HCT116 (cell line): ENCODE measurements at regions not wholly inside any gene's neighbourhood (a gene's known extent, or its start where the extent isn't known, plus 50 kb on each side); places are given as distances from the start of the nearest gene placed in this dataset.

Experiments
- ATAC-seq: fragments of 200-7000 bp; cut with Tn5 transposase; 2 replicates; pipeline ENCODE4 v1.9.1; 2020; ENCODE audit warnings: mild to moderate bottlenecking, moderate library complexity
- BruUV-seq: library from RNA; stranded (reverse); fragments of 400-500 nt; replicated peaks from 2 replicates; lab custom pipeline; 2021; lab: Mats Ljungman, UMichigan
- CTCF ChIA-PET: fragments of 300-600 bp; sonication (Branson Sonifier 250); formaldehyde crosslinking; loops from one replicate; lab custom pipeline; 2021; ENCODE audit warnings: antibody characterized with exemption; lab: Charles Lee
- POLR2A ChIA-PET: fragments of 300-600, 350-600 bp; sonication (Branson Sonifier 250); formaldehyde crosslinking; loops from one replicate; lab custom pipeline; 2021; ENCODE audit warnings: antibody characterized with exemption; lab: Charles Lee
- RAD21 ChIA-PET, 2 experiments: fragments of 300-600 bp; sonication (Branson Sonifier 250); formaldehyde crosslinking; loops; one replicate each; lab custom pipeline; 2023; ENCODE audit warnings: low total read pairs in 2 of 2; ENCODE audit not compliant: uncharacterized antibody in 2 of 2, unreplicated experiment in 2 of 2, low non-redundant PET in 1 of 2; lab: Charles Lee
- DNase-seq: peaks from one replicate; pipeline ENCODE4 v3.0.0-alpha.2; 2010; ENCODE audit warnings: low read depth, low spot score
- H2AFZ ChIP-seq: fragments of 200-600 bp; shearing (Covaris generic), sonication (generic); 2 replicates; pipeline ENCODE4 v1.6.1; 2017; ENCODE audit warnings: low read depth, mixed run types, mixed read lengths, antibody characterized with exemption, low read length; ENCODE audit not compliant: poor library complexity, severe bottlenecking
- H3K27ac ChIP-seq: 2 replicates; pipeline ENCODE4 v1.5.1; 2012; ENCODE audit warnings: low read depth, low read length
- H3K27me3 ChIP-seq: fragments of 200-600 bp; sonication (generic); 2 replicates; pipeline ENCODE4 v1.6.1; 2016; ENCODE audit warnings: mixed run types, low read length, mixed read lengths; ENCODE audit not compliant: insufficient read depth
- H3K36me3 ChIP-seq, 2 experiments: fragments of 200-500 bp in 1 of 2; fragments of 200-600 bp in 1 of 2; sonication (Bioruptor generic) in 1 of 2; sonication (generic) in 1 of 2; 2 replicates each; pipeline versions ENCODE4 v1.5.1 to v1.6.1; 2014 to 2016; ENCODE audit warnings: low read length in 2 of 2, inconsistent platforms in 1 of 2, mixed read lengths in 1 of 2, mixed run types in 1 of 2; ENCODE audit not compliant: insufficient read depth in 2 of 2, control insufficient read depth in 1 of 2
- H3K4me1 ChIP-seq, 2 experiments: fragments of 200-600 bp in 1 of 2; sonication (generic) in 1 of 2; 2 replicates each; pipeline versions ENCODE4 v1.5.1 to v1.6.1; 2012 to 2017; ENCODE audit warnings: low read length in 2 of 2, inconsistent platforms in 1 of 2, mild to moderate bottlenecking in 1 of 2, mixed read lengths in 1 of 2, mixed run types in 1 of 2, moderate library complexity in 1 of 2; ENCODE audit not compliant: insufficient read depth in 2 of 2, control insufficient read depth in 1 of 2
- H3K4me2 ChIP-seq: fragments of 200-600 bp; sonication (generic); 2 replicates; pipeline ENCODE4 v1.6.1; 2017; ENCODE audit warnings: mixed run types, low read length, mixed read lengths
- H3K4me3 ChIP-seq, 2 experiments: fragments of 200-600 bp in 1 of 2; sonication (generic) in 1 of 2; replicated peaks in 1 of 2; 2 replicates each; pipeline ENCODE4 v1.5.1; 2011 to 2016; ENCODE audit warnings: low read length in 2 of 2, control low read depth in 1 of 2, low read depth in 1 of 2, mild to moderate bottlenecking in 1 of 2, mixed read lengths in 1 of 2, mixed run types in 1 of 2
- H3K79me2 ChIP-seq: fragments of 200-600 bp; sonication (generic); 2 replicates; pipeline ENCODE4 v1.6.1; 2017; ENCODE audit warnings: mild to moderate bottlenecking, mixed run types, low read length, moderate library complexity, mixed read lengths; ENCODE audit not compliant: insufficient read depth
- H3K9ac ChIP-seq: fragments of 200-600 bp; sonication (generic); 2 replicates; pipeline ENCODE4 v1.6.1; 2016; ENCODE audit warnings: low read length, mixed read lengths
- H3K9me2 ChIP-seq: fragments of 200-600 bp; sonication (generic), shearing (Covaris generic); 2 replicates; pipeline ENCODE4 v1.6.1; 2017; ENCODE audit warnings: mixed run types, mild to moderate bottlenecking, moderate library complexity; ENCODE audit not compliant: insufficient read depth
- H3K9me3 ChIP-seq, 2 experiments: fragments of 200-500 bp in 1 of 2; fragments of 200-600 bp in 1 of 2; sonication (Bioruptor generic) in 1 of 2; sonication (generic) in 1 of 2; 2 replicates each; pipeline ENCODE4 v1.6.1; 2014 to 2017; ENCODE audit warnings: low read length in 2 of 2, mixed read lengths in 2 of 2, inconsistent platforms in 1 of 2, low read depth in 1 of 2, mild to moderate bottlenecking in 1 of 2, mixed run types in 1 of 2, moderate library complexity in 1 of 2; ENCODE audit not compliant: control insufficient read depth in 1 of 2, insufficient read depth in 1 of 2
- H4K20me1 ChIP-seq: fragments of 200-600 bp; sonication (generic), shearing (Covaris generic); 2 replicates; pipeline ENCODE4 v1.6.1; 2017; ENCODE audit warnings: mixed run types, mild to moderate bottlenecking, moderate library complexity; ENCODE audit not compliant: insufficient read depth
- CBX3 ChIP-seq: IDR thresholded peaks from 2 replicates; pipeline ENCODE4 v1.6.1; 2012; ENCODE audit warnings: low read depth
- EGR1 ChIP-seq: IDR thresholded peaks from 2 replicates; pipeline ENCODE4 v1.6.1; 2012; ENCODE audit warnings: low read depth
- ELF1 ChIP-seq: IDR thresholded peaks from 2 replicates; pipeline ENCODE4 v1.6.1; 2012; ENCODE audit warnings: low read depth, borderline replicate concordance
- EZH2phosphoT487 ChIP-seq: fragments of 200-600 bp; IDR thresholded peaks from 2 replicates; pipeline ENCODE4 v1.6.1; 2018; ENCODE audit warnings: antibody characterized with exemption, borderline replicate concordance
- POLR2AphosphoS5 ChIP-seq: IDR thresholded peaks from 2 replicates; pipeline ENCODE4 v1.6.1; 2011; ENCODE audit warnings: mild to moderate bottlenecking, low read depth, low read length, moderate library complexity
- RAD21 ChIP-seq: IDR thresholded peaks from 2 replicates; pipeline ENCODE4 v1.6.1; 2012; ENCODE audit warnings: low read depth, mild to moderate bottlenecking
- ZNF274 ChIP-seq: fragments of 200-500 bp; sonication (Bioruptor generic); IDR thresholded peaks from 2 replicates; pipeline ENCODE4 v1.6.1; 2014; ENCODE audit warnings: mild to moderate bottlenecking, low read depth, low read length, inconsistent platforms
- intact Hi-C: fragments of 100-400 bp; cut with micrococcal nuclease; formaldehyde crosslinking; loops from 2 replicates; pipeline ENCODE4 v1.10.0; 2022

DNA sequence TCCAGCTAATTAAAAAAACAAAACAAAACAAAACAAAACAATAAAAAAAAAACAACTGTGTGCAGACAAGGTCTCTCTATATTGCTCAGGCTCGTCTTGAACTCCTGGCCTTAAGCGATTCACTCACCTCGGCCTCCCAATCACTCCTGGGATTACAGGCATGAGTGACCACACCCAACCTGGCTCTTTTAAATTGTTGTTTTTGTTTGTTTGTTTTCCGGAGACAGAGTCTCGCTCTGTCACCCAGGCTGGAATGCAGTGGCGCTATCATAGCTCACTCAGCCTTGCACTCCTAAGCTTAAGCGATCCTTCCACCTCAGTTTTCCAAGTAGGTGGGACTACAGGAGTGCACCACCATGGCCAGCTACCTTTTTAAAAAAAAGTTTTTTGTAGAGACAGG lies 201.6 kb downstream of the EN1 start:
- POLR2A ChIA-PET = no interaction called here
- no peaks in the 10 kb centered on the region for H3K4me1 ChIP-seq

DNA sequence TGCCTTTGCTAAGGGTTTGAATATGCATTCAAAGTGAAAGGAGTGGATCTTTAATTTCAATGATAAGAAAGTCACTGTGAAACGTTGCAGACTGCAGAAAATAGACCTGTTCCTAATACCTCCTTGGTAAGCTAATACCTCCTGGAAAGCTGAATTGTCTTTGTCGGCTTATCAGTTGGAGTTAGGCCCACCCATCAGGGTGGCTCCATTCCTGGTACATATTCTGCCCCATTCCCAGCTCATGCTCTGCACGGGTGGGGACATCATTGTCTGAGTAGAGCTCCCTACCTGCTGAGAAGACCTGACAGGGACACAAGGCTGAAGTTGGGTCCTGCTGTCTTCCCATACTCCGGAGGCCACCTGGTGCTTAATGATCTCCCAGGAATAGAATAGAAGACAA lies 203.3 kb downstream of the EN1 start:
- no TSS peak for BruUV-seq
- Histone ChIP-seq H3K36me3 (no peaks in the 10 kb centered on the region), H3K27me3 (no peaks in the 10 kb centered on the region), H3K27ac (no peak overlapping the region), H3K9me2 (no peaks in the 10 kb centered on the region), H3K9ac (no peak overlapping the region), H3K9me3 (no peaks in the 10 kb centered on the region), H3K4me1 (no peaks in the 10 kb centered on the region), H3K79me2 (no peaks in the 10 kb centered on the region), H4K20me1 (no peaks in the 10 kb centered on the region), H3K4me3 (no peak overlapping the region), H3K4me2 (no peak overlapping the region), H2AFZ (no peak overlapping the region)
- ChIA-PET POLR2A (no interaction called here), RAD21 (no interaction called here), CTCF (no interaction called here)
- TF ChIP-seq EZH2phosphoT487 (no peak), ZNF274 (no peak), CBX3 (no peak), EGR1 (no peak)
- intact Hi-C loops = no loop called here
- DNase-seq = no peak
- ATAC-seq = no peak

More for the DNA sequence above, 201.6 kb downstream of the EN1 start:
- TF ChIP-seq RAD21 (no peak), CBX3 (no peak), ELF1 (no peak), POLR2AphosphoS5 (no peak)
- ChIA-PET CTCF (no interaction called here), RAD21 (no interaction called here)
- Histone ChIP-seq H3K9ac (no peak overlapping the region), H4K20me1 (no peaks in the 10 kb centered on the region), H3K4me3 (no peak overlapping the region), H3K36me3 (no peaks in the 10 kb centered on the region), H3K4me2 (no peak overlapping the region), H3K27ac (no peak overlapping the region), H2AFZ (no peak overlapping the region), H3K79me2 (no peaks in the 10 kb centered on the region), H3K9me2 (no peaks in the 10 kb centered on the region), H3K27me3 (no peaks in the 10 kb centered on the region), H3K9me3 (no peaks in the 10 kb centered on the region)
- intact Hi-C loops = no loop called here
- no TSS peak for BruUV-seq
- ATAC-seq (no peak), DNase-seq (no peak)
